ENCODE measurements at regions not wholly inside any gene's neighbourhood (a gene's known extent, or its start where the extent isn't known, plus 50 kb on each side); places are given as distances from the start of the nearest gene placed in this dataset.

GRCh38 chr2:226680719-226681118 is 118.9 kb downstream of the IRS1 start:
- TF ChIP-seq CTCF (IDR thresholded peaks at IDR 0.05) (no peak), POLR2A (IDR thresholded peaks at IDR 0.05) (no peak)
